ENCODE measurements at regions not wholly inside any gene's neighbourhood (a gene's known extent, or its start where the extent isn't known, plus 50 kb on each side); places are given as distances from the start of the nearest gene placed in this dataset.

- no peak for TF ChIP-seq POLR2A (IDR thresholded peaks at IDR 0.05; ENCODE audit: low read depth, low read length)
- TF ChIP-seq TAF1 (IDR thresholded peaks at IDR 0.05; ENCODE audit: low read depth, low read length) = no peak
- TF ChIP-seq POU2F2 (IDR thresholded peaks at IDR 0.05; ENCODE audit: low read depth, low read length) = no peak
- no peak for TF ChIP-seq POLR2AphosphoS5 (IDR thresholded peaks at IDR 0.05; ENCODE audit: low read depth, low read length)
- no peak for TF ChIP-seq PAX5 (IDR thresholded peaks at IDR 0.05; ENCODE audit: insufficient read depth, low read length, severe bottlenecking)
- no peak for TF ChIP-seq SPI1 (IDR thresholded peaks at IDR 0.05; ENCODE audit: low read depth, low read length)
Measured at GRCh38 chr2:10965241-10965843, 53.6 kb downstream of the KCNF1 start.
